Left colon (tissue), 2 donors: ENCODE measurements at regions not wholly inside any gene's neighbourhood (a gene's known extent, or its start where the extent isn't known, plus 50 kb on each side); places are given as distances from the start of the nearest gene placed in this dataset.

Experiments used
- ATAC-seq: fragments of 200-7000 bp; cut with Tn5 transposase; one replicate; pipeline ENCODE4 v1.9.1; 2020; ENCODE audit warnings: mild to moderate bottlenecking, moderate library complexity
- DNase-seq, 2 donors: peaks; one replicate each; pipeline ENCODE4 v3.0.0-alpha.2; 2020
- intact Hi-C, 2 donors: fragments of 100-400 bp; cut with DNase I in 1 of 2; cut with micrococcal nuclease in 1 of 2; formaldehyde crosslinking; loops; one replicate each; pipeline versions ENCODE4 v1.11.2 to v1.14.0; 2022; cut with DNase I, micrococcal nuclease
- donor health status: DM: no; HTN: no; CAD: no.
- donor health status: DM: yes; HTN: yes; CAD: no.

DNA sequence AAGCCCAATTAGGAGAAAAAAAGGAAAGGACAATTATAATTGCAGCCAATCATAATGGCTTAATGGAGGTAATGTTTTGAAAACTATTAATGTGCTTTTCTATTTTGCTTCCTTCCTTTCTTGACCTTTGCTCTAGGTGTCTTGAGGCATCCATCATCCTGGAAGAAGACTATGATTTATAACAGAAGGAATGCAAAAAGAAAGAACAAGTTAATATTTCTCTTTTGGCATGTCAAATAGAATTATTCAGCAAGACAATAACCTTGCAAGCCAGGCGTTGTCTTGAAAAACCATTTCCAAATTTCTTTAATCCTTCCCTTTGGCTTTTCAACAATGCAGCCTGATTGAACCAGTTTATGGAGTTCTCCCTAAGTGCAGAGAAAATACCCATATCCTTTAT is 107.7 kb upstream of the USP24 start:
- ATAC-seq (no peak), DNase-seq (no peak)
- intact Hi-C loops = no loop called here

DNA sequence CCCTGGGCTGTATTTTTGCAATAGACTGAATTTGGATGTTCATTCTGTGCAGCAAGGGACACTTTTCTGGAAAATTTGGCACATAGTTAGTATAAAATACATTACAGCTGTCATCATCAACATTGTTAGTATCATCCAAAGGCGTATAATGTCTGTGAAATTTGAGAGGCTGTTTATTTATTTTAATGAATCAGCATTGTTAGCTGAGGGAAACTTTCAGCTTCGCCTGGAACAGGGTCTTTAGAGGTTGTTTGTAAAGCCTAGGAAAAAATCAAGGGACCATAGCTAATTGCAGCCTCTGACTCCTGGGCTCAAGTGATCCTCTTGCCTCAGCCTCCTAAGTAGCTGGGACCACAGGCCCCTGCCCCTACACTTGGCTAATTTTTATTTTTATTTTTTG is 106.8 kb upstream of the USP24 start:
- intact Hi-C loops = no loop called here
- no peak for DNase-seq
- no peak for ATAC-seq

DNA sequence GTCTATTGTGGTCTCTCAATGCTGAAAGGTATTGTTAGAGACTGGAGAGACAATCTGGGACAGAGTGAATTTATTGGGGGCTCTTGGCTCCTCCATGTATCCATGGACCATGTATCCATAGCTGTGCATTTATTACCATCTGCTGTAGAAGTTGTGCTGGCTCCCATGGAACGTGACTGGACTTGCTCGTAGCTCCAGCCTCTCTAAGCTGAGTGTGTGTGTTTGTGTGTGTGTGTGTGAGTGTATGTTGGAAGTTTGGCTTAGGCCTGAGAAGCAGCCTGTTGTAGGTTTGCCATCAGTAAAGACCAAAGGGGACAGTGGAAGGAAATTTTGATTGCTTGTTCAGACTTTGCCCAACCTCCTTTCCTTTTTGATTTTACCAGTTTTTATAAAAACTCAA is 105.7 kb upstream of the USP24 start:
- no peak for DNase-seq
- ATAC-seq = no peak

DNA sequence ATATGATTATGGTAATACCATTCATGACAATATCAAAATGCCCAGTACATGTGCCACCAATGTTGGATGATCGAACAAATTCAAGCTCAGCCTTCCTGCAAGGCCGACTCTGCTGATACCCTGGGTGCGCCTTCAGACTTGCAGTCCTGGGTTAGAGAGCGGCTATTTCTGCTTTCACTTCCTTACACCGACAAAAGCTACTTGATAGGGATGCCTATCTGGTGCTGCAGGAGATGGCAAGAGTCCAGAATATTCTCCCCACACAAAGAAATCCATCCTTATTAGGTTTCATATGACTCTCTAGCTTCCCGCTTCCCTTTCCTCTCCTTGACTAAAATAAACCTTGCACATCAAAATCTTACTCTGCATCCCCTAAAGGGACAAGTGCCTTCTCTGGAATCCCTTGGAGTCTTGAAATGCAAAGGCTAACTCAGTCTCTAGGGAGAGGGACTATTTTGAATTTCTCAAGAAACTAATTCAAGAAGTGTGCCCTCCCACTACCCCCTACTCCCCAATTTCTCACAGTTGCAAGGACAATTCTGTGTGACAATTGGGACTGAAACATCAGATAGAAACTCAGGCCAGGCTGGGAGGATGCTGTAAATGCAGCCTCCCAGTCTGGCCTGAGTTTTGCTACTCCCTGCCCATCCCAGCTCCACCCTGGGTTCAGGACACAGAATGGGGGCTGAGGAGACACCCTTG is 103.1 kb upstream of the USP24 start:
- ATAC-seq (no peak), DNase-seq (no peak)
- intact Hi-C loops = no loop called here

More for the DNA sequence above, 105.7 kb upstream of the USP24 start:
- intact Hi-C loops = no loop called here

DNA sequence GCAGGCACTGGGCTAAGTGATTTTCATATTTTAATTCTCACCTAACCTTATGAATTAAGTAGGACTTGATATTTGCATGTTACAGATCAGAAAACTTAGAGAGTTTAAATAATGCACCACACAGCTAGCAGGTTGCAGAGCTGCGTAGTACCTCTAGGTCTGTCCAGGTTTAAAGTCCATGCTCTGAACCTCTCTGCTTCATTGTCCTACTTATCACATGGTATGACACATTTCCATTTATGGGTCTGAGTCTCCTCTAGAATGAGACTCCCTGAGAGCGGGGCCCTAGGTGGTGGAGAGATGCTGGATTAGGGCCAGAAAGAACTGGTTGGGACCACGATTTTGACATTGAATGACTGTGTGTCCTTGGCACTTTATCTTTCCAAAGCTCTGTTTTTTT is 102.5 kb upstream of the USP24 start:
- intact Hi-C loops = no loop called here
- ATAC-seq = no peak
- no peak for DNase-seq

DNA sequence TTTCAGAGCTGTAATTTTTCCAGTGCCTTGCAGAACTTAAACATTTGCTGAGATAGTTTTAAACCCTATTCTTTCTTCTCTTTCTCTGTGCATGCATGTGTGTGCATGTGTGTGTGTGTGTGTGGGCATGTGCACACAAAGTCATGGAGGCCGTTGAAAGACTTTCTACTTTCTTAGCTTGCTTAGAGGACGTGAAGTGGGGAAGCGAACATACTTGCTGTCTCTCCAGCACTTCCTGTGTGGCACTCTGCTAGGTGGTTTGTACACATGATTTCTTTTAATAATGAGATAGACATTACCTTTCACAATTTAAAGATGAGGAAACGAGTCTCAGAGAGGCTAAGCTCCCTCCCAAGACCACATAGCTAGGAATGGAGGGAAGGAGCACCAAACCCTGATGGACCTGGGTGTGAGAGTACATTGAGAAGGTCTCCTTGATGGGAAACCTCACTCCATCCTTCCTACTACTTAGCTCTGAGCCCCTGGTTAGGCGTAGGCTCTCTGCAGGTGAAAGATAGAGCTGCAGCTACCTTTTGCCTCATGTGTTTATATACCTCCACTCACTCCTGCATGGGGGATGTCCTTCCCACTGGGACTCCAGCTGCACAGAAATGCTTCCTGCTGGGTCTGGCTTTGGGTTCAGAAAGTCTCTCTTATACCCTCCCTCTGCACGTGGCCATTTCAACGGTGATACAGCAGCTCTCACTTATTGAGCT is 101.9 kb upstream of the USP24 start:
- no peak for DNase-seq
- intact Hi-C loops = no loop called here
- ATAC-seq = no peak

DNA sequence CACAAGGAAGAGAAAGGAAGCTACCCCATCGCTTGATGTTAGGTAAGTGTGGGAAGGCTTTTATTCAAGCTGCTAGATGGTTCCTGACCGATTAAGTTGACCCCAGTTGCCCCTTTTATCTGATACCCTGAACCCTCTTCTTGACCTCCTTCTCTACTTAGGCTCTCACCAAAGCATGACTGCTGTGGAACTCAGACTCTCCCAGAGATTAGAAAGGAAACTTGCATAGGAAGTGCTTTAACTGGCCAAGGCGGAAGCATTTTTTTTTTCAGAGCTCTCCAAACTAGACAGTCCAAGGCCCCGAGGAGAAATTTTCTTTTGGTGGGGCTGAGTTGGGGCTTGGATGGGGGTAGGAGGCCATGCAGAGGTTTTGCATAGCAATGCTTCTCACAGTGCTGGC is 101.3 kb upstream of the USP24 start:
- no peak for DNase-seq
- no peak for ATAC-seq
- intact Hi-C loops = no loop called here

DNA sequence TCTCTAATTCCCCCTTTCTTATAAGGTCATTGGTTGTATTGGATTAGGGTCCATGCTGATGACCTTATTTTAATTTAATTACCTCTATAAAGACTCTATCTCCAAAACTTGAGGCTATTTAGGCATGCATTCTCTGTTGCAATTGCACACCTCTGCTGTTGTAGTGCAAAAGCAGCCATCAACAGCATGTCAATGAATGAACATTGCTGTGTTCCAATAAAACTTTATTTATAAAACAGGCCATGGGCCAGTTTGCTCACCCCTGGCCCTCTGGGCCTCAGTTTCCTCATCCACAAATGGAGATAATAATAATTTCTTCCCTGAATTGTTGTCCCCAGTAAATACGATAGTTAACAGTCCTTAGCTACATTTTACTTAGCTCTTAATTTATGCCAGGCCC is 100.4 kb upstream of the USP24 start:
- no peak for DNase-seq
- no peak for ATAC-seq
- intact Hi-C loops = no loop called here

DNA sequence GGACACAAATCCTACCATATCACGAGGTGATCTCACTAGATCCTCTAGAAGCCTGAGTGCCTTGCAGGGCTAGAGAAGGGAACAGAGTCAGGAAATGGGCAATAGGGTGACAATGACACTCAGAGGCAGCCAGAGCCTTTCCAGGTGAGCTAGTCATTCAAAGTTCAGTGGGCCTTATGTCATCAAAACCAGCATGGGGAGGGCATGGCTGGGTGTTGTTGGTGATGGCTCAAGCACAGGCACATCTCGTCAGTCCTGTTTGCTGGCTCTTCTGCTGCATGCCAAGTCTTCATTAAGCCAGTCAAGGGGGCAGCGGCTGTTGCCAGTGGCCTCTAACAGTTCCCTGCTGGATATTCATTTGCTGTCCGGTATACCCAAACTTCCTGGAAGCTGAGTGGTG is 99.6 kb upstream of the USP24 start:
- ATAC-seq (no peak), DNase-seq (no peak)
- intact Hi-C loops = no loop called here

DNA sequence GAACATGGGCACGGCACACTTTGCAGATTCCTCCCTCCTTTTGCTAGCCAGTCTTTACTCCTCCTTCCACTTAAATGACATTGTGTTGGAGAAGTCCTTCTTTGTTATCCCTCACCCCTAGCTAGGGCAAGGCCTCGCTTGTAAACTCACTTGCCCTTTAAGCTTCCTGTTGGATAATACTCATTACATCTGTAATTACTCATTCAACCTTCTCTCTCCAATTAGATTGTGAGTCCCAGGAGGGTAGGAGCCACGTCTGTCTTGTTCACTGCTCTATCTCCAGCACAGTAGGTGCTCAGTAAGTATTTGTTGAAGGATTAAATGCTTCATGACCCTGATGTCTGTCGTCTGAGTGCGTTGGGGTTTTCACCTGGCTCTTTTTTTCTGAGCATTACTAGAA is 98.7 kb upstream of the USP24 start:
- DNase-seq = no peak
- ATAC-seq = no peak
- intact Hi-C loops = no loop called here

DNA sequence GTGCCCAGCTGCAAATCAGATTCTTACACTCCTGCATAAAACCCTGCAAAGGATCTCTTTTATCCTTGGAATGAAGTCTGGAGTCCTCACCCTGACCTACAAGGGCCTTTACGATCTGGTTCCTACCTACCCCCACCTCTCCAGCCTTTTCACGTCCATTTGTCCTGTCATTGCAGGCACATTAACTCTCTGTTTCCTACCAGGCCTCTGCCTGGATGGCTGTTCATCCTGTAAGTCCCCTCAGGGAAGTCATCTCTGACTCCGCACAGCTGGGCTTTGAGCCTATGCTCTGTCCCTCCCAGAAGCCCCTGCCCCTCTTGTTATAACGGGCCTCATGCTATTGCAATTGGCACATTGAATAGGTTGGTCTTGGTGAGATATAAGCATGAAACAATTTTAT is 96.8 kb upstream of the USP24 start:
- intact Hi-C loops = no loop called here
- DNase-seq (no peak), ATAC-seq (no peak)

DNA sequence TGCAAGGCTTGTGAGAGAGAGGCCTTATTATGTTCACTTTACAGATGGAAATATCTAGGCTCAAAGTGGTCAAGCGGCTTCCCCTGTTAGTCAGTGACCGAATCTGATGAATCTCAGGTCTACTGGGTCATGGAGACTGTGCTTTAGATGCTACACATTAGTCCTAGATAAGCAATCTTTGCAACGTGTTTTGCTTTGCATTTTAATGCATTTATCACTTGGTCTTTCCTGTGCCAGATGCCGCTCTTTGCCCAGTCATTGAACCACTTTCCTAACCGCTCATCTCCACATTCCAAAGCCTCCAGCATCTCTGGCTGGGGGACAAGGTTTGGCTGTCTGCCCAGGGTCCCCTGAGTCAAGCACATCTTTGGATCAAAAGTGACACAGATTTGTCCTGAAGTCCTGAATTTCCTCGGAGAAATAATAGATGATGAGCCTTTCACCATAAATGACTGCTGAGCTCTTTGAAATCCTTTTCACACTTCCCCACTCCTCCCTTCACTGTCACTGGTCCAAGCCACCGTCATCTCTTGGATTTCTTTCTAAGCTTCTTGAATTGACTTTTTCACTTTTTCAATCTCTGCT is 96.0 kb upstream of the USP24 start:
- no peak for ATAC-seq
- no peak for DNase-seq

DNA sequence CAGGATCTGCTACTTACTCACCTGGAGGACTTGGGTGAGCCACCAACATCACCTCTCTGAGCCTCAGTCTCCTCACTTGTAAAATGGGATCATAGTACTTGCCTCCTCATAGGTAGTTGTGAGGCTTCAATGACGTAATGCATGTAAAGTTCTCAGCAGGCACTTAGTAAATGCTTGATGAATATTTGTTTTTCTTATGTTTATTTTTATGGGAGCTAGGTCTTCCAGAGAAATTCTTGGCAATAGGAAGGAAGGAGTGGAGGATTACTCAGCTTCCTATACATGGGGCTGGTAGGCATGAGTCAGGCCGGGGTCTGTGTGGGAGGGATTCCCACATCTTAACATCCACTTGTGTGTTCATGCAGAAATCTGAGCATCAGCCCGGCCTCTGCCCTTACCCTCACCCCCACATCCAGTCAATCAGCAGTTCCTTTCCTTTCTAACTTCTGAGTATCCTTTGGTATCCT is 95.4 kb upstream of the USP24 start:
- intact Hi-C loops = no loop called here
- ATAC-seq = no peak

More for the DNA sequence above, 96.0 kb upstream of the USP24 start:
- intact Hi-C loops = no loop called here

DNA sequence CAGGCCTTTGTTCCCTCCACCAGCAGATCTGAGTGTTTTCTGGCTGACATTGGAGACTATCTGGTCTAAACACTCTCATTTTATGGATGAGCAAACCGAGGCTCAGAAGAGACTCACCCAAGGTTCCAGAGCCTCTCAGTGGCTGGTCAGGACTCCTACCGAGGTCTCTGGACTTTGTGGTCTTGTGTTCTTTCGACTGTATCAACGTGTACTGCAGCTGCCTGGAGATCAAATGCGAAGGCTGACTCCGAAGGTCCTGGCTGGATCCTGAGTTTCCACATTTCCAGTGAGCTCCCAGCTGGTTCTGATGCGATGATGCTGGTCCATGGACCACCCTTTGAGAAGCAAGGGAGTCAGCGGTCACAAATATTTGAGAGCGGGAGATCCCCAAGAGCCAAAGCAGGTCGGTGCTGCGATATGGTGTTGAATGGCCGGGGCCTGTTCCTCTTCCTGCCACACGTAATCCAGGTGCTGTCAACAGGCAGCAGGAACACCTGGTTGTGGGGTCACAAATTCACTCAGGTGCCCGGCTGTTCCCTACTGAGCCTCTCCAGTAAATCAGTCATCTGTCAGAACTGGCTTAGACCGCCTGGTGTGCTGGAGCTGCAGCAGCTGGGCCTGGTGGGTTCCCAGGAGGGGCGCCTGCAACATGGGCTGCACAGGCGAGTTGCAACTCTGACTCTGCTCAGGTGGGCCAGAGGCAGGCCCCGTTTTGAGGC is 94.8 kb upstream of the USP24 start:
- intact Hi-C loops = no loop called here
- DNase-seq (no peak), ATAC-seq (no peak)

More for the DNA sequence above, 95.4 kb upstream of the USP24 start:
- no peak for DNase-seq

DNA sequence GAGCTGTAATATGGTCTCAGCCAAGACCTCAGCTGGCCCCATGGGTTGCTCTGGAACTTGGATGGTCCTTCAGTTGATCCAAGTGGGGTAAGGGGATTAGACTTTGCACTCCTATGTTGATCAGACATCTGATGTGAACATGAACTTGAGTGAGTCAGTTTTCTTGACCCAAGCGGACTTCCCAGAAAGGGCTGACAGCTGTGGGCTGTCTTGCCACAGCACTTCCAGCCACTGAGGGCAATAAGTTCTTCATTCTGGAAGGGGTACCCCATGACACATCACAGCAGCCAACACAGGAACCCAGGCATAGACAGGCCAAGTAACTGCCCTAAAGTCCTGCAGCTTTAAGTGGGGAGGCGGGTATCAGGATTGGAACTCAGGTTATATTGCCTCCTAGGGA is 93.9 kb upstream of the USP24 start:
- DNase-seq = no peak

DNA sequence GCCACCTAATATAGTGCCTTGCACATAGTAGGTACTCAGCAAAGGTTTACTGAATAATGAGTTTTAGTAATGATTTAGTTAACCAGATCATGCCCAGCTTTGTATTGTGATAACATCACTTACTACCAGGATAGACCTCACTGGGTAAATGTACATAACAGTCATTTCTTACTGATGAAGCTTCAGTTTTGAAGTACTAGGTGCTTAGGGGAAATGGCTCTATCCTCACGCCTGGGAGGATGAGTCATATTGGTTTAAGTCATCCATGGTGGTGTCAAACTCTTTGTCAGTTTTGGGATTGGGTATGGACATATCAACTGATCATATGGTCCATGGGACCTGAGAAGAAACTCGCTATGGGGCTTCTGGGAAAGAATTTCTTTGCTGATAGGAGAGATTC is 90.6 kb upstream of the USP24 start:
- intact Hi-C loops = no loop called here
- DNase-seq = no peak
- ATAC-seq = no peak

More for the DNA sequence above, 93.9 kb upstream of the USP24 start:
- intact Hi-C loops = no loop called here
- ATAC-seq = no peak

DNA sequence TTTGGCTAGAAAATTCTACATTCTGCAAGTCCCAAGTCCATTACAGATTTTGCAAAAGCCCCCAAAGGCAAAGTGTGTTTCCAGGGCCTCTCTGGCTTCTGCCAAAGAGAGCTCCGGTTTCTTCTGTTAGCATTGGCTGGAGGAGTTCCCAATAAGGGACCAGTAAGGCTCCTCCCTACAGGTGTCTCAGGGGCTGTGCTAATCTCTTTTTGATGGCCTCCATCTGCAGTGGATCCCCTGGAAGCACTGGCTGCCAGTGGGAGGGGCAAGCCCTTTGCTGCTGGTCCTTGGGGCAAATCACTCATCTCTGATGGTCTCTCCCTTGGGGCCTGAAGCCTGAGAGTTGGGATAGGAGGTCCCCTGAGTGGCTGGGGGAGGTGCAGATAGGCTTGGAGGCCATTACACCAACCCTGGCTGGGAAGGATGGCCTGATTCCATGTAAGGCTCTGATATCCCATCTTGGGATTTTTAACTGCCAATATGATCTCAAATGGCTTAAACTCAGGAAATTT is 89.1 kb upstream of the USP24 start:
- ATAC-seq = no peak
- intact Hi-C loops = no loop called here
- DNase-seq = no peak

DNA sequence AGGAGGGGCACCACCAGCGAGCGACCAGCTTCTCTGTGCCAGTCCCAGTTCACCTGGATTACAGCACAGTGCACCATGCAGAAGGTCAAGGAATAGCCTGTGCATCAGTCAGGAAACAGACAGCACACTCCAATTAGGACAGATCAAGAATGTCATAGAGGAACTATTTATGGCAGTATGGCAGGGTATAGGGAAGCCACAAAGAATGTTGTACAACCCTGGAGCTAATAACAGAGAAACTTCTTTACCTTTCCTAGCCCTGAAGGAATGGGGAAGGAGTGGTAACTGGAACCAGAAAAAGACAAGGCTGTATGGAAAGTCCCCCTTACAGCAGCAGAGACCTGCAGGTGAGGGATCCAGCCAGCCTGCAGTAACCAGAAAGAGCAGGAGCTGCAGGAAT is 87.8 kb upstream of the USP24 start:
- intact Hi-C loops = no loop called here
- ATAC-seq (no peak), DNase-seq (no peak)

DNA sequence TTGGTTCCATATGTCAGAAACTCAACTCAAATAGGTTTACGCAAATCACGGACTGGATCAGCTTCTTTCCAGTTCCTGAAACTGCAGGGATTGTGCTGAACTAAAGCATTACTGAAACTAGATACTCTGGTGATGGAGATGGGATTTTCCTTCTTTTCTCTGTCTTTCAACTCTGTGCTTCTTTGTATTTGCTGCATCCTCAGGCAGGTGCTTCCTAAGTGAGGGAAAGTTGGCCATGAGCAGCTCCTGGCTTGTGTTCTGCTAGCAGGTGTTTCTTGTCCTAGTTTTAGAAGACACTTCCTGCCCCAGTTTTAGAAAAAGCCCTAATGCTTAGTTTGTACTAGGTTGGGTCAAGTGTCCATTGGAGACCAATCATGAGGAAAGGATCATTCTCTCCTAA is 86.7 kb upstream of the USP24 start:
- ATAC-seq = no peak
- DNase-seq = no peak
- intact Hi-C loops = no loop called here

DNA sequence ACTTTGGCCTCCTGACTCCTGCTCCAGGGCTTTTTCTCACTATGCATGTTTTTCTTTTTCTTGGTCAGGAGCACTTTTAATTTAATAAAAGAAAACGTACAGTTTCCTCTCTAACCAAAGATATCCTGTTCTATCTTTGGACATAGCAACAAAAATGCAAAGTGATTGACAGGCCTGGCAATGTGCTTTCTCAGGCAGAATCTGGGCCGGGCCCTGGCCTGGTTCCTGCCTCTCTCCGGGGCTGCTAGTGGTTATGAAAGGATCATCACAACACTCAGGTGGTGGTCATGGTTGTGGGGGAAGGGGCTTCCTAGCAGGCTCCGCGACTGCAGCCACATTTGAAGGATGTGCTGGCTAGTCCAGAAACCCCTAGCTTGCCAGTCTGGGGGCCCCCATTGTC is 85.8 kb upstream of the USP24 start:
- intact Hi-C loops = no loop called here
- ATAC-seq = no peak

More for the DNA sequence above, 85.8 kb upstream of the USP24 start:
- DNase-seq = no peak
